HG03442 (cell line): ENCODE measurements at regions not wholly inside any gene's neighbourhood (a gene's known extent, or its start where the extent isn't known, plus 50 kb on each side); places are given as distances from the start of the nearest gene placed in this dataset.

Source experiments
- ATAC-seq: cut with Tn5 transposase; IDR thresholded peaks from one replicate; pipeline ENCODE4 v1.9.1; 2021; ENCODE audit warnings: mild to moderate bottlenecking, moderate library complexity; ENCODE audit not compliant: unreplicated experiment

DNA sequence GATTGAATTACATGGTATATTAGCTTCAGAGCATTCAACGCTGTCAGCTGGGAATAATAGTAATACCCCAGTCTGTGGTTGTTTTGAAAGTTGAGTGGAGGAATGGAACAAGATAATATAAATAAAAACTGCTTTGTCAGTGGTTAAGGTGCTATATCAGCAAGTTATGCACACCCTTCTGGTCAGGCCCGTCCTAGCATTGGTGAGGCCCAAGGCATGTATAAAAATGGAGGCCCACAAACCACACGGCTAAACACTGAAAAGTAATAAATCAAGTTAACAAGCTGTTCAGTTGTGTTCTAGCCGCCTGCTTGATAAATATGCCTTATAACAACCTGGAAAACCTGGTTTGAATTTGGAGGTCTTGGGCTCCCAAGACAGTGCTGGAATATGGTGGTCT lies 77.4 kb downstream of the PSMG1 start:
- no peak for ATAC-seq

DNA sequence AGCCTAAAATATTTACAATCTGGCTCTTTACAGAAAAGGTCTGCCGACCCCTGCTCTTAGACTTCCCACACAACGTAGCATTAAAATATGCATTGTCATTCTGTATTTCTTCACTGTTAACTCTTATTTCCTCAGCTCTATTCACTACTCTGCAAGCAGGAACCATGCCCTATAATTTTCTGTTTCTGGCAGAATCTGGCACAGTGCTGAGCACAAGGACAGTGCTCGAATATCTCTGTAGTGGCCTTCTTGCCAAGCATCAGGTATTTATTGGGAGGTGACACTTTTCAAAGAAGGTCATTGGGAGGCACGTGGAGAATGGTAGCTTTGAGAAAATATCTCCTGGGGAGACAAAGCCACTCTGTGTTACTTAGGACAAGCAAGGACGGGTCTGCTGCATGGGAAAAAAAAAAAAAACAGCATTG lies 77.9 kb downstream of the PSMG1 start:
- no peak for ATAC-seq

DNA sequence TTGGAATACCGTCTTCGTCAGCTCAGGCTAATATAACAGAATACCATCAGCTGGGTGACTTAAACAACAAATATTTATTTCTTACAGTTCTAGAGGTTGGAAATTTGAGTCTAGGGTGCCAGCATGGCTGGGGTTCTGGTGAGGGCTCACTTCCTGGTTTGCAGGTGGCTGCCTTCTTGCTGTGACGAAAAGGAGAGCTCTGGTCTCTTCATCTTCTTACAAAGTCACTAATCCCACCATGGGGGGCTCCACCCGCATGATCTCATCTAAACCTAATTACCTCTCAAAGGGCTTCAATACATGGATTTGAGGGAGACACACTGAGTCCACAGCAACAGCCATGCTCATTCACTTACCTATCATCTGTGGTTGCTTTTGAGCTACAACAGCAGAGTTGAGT lies 78.3 kb downstream of the PSMG1 start:
- no peak for ATAC-seq

DNA sequence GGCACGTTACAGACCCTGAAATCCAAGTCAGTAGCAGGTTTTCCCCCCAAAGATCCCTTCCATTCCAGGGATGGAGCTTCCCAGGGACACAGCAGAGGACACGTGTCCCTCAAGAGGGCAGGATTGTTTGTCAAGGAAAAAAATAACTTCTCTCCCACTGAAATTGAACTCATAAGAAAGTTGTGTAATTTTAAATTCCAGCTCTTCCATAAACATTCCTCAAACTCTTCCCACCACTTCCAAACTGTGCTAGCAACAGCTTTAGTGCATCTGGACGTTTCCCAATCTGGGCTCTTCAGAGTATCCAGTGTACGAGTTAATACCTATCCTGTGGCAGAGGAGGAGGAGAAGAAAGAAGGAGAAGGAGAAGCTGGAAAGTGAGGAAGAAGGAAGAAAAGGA lies 79.6 kb downstream of the PSMG1 start:
- ATAC-seq: no peak

DNA sequence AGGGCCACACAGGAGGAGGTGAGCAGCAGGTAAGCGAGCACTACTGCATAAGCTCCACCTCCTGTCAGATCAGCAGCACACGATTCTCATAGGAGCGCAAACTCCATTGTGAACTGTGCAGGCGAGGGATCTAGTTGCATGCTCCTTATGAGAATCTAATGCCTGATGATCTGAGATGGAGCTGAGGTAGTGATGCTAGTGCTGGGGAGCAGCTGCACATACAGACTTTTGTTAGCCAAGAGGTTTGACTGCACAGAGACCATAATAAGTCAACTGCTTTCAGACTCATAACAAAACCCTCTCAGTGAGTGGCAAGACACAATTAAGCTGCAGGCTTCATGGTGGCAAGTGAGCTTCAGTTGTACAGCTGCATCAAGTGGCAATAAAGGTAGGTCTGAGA lies 83.4 kb downstream of the PSMG1 start:
- ATAC-seq: no peak

DNA sequence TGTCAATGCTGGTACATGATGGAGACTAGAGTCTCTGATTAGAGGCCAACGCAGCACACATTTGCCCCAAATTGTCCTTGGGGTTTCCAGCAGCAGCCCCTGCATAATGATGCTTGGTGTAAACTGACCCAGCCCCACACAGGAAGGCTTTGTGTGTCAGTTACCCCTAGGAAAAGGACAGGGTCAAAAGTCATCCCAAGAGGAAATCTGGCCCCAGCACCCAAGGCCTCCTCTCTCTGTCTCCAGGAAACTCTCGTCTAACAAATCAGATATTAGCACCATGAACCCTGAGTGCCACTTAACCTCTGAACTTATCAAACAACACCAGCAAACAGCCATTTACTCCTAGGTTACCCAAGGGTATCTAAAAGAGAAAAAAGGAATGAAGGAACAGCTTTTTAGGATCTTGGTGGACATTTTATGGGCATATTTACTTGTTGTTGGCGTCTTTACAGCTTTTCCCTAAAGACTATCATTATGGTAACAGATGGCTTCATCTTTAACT lies 84.5 kb downstream of the PSMG1 start:
- ATAC-seq: no peak

DNA sequence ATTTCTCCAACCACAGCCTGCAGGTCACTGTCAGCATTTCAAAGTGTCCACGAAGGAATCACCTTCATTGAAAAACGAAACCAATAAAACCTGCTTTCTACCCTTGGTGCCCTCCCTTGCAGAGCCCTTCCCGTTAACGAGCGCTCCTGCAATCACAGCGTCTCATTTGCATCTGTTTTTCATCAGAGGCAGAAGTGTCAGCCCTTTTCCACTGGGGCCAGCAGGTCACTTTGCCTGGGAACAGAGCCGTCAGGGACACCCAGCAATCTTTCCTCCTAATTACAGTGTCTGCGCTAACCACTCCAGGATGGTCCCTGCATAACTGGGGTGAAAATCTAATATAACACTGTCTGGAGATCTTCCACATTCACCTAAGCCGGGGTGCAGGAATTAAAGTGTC lies 85.3 kb downstream of the PSMG1 start:
- ATAC-seq: no peak

DNA sequence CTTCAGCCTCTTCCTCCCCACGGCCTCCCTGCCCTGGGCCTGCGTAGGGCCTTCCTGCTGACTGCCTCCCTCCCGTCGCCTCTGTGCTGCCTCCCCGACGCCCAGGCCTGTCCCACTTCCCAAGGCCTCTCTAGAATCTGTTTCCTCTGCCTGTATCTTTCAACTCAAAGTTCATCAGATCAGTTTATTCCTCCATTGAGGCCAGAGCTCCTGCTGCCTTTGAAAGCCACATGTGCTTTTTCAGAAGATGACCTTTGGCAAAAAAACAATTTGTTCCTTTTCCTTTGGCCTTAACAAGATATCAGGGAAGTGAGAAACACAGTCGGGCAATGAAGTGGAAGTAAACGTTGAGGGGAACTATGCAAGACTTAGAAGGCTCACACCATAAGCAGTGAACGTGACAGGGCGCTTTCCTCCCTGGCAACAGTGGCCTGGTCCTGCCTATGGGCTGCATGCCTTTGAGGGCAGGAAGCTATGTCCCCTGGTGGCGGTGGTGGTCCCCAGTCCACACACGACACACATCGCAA lies 85.9 kb downstream of the PSMG1 start:
- ATAC-seq: no peak

DNA sequence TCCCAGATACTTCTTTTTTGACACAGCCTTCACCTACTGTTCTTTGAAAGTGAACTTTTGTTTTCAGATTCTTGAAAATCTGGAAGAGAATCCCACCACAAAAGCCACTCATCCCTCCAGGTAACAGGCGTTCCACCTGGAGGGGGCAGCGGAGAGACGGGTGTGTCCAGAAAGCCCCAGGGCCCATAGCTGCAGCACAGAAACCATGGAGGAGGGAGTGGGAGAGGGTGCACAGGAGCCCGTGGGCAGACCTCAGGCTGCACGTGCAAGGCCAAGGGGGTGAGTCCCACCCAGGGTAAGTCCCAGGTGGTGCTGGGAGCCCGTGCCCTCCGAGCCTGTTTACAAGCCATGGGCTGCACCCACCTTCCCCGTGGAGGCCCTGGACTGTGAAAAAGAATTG lies 86.5 kb downstream of the PSMG1 start:
- ATAC-seq: no peak

DNA sequence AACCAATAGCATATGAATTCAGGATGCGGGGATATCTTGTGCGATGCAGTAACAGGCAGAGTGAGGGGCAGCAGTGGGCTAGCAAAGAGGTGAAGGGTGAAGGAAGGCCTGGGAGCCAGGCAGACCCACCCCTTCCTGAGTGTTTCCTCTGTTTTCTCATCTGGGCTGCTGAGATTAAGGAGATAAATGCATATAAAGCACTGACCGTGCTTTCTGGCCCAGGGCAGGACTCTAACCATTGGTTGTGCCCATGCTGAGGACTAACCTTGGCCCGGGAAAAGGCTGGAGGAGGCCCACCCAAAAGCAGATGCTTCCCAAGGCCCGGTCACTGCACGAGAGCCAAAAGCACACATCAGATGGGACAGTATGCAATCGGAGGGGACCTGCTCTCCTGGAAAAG lies 87.6 kb downstream of the PSMG1 start:
- ATAC-seq: no peak

DNA sequence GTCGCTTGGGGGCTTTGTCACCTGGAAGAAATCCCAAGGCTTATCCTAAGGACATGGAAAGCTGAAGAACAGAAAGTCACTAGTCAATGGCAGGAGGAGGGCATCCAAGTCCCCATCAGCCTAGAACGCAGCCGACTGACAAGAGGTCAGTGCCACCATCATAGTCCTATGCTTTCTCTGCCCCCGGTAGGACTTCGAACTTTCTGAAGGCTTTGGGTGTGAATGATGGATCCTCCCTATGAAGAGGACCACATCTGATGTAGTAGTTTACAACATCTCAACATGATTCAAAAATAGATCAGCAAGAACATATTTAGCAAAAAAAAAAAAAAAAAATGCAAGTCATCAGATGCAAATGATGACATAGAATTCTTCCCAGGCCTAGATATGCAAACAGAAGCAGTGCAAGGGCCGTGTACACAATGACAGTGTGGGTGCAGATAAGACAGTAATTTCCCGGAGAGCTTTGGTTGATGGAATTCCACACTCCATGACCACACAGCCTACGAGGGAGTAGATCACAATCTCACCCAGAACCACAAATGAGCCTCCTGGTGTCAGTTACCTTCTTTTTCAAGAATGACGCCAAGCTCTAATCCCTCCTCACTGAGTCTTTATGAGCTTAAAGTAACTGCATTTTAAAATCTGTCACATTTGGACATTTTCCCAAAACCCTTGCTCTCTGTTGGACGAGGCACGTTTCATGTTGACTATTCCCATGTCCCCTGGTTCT lies 88.2 kb downstream of the PSMG1 start:
- no peak for ATAC-seq

DNA sequence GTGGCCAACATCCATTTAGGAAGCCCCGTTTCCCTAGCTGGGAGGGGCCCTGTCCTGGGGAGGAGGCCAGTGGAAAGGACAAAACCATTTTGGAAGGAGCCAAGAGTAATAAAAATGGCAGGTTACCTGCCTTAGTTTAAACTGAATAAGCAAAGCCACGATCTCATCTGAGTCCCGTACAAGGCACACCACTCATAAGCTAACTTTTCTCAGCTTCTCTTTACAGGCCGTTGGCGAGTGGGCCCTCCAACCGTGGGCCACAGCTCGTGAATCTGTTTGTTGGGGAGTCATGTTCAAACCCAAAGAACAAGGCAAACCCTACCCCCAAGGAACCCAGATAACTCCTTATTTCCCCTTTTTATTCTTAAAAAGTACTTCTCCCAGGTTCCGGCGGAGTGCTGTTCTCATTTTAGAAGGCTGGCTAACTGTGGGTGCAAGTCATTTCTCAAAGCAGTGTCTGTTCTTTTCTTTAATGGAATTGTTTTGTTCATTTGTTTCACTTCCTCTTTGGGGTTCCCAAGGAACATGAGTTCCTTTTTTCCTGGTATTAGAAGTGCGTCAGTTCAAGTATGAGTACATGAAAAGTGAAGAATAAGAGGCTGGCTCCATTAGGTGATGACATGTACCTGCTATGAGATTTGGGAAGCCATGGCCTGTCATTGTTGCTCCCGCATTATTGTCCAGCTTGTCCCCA lies 89.0 kb downstream of the PSMG1 start:
- no peak for ATAC-seq

DNA sequence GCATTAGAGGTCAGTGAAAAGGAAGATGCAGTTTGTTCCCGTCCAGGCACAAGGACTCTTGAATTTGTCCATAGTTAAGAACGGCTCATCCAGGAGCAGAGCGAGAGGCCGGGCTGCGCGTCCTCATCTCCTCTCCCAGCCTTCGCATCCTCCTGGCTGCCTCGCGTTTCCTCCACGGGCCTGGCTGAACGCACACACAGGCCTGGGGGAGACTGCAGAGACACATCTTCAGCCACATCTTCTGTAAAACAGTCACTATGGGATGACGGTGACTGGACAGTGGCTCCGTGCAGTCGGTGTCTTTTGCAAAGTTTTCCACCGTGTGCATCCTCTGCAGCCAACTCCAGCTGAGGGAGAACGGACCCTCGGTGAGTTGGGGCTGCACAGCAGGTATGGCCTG lies 89.7 kb downstream of the PSMG1 start:
- no peak for ATAC-seq

DNA sequence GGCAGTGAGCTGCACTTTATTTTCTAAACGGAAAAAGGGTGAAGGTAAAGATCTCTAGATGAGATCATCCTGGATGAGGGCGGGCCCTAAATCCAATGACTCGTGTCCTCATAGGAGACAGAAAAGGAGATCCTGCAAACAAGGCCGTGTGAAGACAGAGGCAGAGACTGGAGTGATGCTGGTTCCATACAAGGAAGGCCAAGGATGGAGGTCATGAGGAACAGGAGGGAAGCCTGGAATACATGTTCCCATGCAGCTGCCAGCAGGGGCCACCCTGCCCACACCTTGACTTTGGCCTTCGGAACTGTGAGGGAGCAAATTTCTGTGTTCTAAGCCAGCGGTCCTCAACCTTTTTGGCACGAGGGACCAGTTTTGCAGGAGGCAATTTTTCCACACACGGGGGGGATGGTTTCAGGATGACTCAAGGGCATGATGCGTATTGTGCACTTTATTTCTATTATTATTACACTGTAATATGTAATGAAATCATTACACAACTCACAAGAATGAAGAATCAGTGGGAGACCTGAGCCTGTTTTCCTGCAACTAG lies 94.3 kb downstream of the PSMG1 start:
- ATAC-seq: no peak

DNA sequence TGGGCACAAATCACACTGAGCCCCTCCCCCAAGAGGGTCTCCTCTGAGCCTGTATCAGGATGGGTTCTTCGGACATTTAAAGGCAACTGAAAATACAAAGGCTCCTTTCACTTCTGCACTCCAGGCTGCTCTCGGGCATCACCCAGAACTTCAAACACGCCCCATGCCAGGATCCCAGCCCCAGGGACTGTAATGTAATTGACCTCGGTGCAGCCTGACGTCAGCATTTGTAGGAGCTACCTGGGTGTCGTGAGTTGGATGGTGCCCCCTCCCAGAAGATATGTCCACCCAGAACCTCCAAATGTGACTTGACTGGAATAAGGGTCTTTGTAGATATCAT lies 95.2 kb downstream of the PSMG1 start:
- ATAC-seq: no peak

DNA sequence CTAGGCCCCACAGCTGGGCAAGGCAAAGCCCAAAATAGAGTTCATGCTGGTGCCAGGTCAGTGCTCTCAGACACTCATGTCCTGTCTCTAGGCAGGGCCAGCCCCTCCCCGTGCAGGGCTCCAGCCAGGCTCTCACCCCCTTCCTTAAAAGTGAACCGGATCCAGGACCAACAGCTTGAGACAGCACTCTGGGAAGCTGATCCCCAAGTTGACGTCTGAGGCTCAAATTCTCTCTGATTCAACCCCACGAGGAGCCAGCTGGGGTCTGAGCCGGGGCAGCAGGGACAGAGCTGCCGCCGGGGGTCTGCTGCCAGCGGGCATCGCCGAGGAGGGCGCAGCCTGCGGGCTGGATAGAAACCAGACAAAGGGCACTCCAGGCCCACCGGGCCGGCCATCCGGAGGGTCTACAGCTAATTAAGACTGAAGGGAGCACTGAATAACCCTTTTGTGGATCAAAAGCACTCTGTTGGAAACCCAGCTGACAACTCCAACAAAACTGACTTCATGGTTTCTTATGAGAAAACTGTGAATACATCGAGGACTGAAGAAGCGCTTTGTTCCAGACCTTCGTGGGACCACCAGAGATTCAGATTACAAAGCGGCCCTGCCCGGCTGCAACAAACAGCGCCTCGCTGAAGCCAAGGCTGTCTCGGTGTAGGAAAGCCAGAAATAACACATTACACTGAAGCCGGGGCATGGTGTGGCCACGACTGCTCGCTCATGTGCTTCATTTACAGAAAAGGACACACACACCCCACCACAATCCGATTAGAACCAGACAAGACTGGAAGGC lies 95.8 kb downstream of the PSMG1 start:
- no peak for ATAC-seq

DNA sequence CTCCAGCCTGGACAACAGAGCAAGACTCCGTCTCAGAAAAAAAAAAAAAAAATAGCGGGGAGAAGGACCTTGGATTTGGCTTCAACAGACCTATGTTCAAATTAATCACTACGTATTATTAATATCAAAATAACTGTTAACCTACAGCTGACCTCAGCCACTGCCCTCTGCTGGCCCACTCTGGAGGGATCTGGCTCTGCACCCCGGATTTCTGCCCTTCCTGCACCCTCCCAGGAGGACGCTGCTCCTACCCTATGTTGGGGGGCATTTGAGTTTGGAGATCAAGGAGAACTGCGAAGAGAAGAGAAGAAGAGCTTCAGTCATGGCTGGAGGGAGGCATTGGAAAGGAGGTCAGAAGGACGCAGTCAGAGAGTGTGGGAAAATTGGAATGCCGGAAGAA lies 96.7 kb downstream of the PSMG1 start:
- ATAC-seq: no peak

DNA sequence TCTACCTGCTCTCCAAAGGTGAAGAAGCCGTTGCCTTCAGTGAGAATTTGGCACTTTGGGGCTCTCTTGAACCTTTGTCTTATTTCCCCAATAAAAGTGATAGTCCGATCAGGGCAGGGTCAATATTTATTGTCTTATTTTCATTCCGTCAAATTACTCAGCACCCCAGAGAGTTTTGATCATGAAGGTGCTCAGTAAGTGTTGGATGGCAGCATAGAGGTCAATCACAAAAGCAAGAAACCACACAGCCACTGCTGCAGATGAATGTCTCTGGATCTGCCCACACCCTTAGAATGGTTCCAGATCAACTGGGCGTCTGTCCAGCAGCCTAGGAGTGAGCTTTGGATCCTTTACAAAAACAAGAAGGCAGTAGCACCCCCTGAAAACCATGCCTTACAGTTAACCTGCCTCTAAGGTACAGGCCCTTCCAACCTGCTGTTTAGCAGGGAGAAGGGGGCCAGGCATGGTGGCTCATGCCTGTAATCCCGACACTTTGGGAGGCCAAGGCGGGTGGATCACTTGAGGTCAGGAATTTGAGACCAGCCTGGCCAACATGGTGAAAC lies 97.3 kb downstream of the PSMG1 start:
- ATAC-seq: no peak

DNA sequence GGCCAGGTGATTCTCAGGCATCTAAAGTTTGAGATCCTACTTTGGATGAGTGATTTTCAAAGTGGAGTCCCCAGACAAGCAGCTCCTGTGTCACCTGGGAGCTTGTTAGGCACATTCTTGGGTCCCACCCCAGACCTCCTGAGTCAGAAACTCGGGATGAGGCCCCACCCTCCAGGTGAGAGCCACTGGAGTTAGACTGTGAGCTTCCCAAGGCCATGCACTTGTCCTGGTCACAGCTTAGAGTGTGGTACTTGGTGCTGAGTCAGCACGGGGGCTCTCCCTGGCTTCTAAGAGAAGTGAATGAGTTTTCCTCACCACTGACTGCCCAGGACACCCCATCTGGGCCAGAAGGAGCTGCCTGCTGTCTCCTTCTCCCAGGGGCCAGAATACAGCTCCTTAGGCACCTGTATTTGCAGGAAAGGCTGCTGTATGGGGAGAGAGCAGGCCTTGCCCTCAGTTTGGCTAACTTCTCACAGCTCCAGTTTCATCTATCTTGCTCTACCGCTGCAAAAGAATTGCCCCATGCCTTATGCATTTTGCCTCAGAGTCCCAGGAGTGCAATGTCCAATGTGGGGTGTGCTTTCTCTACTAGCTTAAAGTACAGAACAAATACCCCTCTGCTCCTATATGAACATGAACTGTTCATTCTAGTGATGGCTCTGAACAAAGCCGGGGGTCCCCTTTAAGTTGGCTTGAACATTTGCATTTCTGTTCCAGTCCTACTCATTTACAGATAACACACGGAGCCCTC lies 98.1 kb downstream of the PSMG1 start:
- no peak for ATAC-seq

DNA sequence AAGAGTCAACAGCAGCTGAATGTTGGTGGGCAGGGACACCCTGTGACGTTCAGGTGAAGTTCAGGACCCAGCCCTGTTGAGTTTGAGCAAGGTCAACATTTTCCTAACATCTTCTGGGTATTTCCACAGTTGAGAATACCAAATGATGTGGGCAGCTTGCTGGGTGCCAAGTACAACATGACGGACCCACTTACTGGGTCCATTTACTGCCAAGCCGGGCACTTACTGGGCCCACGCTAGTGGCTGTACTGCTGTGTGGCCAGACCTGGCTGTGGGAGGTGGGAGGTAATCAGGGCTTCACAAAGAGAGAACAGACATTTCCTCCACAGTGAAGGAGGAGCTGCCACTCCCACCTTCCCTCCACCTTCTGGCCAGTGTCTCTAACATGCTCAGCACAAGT lies 99.2 kb downstream of the PSMG1 start:
- ATAC-seq: no peak
